Non-pigmented ciliary epithelial cell (primary cell): ENCODE measurements at regions not wholly inside any gene's neighbourhood (a gene's known extent, or its start where the extent isn't known, plus 50 kb on each side); places are given as distances from the start of the nearest gene placed in this dataset.
A peak's percentile ranks its signal among the peaks of the same experiment; 100 is the strongest.

Experiments used
- DNase-seq: peaks from one replicate; pipeline ENCODE4 v3.0.0-alpha.2; 2010; ENCODE audit warnings: low read depth

DNA sequence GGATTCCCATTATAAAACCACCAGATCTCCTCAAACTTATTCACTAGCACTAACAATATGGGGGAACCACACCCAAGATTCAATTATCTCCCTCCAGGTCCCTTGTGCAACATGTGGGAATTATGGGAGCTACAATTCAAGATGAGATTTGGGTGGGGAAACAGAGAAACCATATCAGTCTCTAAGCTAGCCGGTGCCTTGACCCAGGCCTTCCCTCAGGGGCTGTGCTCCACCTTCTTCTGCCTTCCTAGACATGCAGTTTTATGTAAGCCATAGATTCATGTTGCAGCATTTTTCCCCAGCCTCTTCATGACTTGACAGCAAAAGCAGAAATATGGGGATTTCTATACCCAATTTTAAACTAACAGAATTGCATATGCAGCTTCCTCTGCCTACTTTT, 559.2 kb downstream of the TNS1 start:
- no peak for DNase-seq

DNA sequence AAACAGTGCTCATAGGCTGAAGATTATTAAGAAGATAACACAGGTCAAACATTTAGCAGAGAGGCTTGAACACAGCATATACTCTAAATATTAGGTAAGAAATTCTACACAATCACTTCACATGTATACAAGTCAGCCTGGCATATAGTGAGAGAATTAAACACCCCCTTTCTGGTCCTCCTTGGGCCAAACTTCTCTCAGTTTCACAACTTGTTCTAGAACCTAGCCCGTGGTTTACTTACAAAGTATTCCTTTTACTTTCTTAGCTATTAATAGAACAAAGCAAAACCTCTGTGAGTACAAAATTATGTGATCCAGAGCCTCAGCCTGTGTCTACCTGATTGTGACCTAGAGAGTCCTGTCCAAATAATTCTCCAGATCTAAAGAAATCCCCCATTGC, 562.8 kb downstream of the TNS1 start:
- DNase-seq: no peak

DNA sequence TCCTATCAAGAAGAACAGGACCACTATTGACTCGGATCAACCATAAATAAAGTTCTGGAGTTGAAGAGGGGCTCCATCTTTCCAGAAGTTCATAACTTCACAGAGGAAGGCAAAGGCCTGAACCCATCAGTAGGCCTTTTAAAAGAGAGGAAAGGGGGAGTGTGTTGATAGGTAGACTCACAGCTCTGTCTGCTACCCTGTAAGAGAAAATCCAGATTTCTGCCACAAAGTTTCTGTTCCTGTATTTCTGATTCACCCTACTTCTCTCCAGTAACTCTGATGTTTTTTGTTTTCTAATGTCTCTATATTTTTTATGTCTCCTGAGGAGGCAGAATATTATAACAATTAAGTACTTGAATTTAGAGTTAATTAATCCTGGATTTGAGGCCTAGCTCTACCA, 564.0 kb downstream of the TNS1 start:
- DNase-seq: no peak

DNA sequence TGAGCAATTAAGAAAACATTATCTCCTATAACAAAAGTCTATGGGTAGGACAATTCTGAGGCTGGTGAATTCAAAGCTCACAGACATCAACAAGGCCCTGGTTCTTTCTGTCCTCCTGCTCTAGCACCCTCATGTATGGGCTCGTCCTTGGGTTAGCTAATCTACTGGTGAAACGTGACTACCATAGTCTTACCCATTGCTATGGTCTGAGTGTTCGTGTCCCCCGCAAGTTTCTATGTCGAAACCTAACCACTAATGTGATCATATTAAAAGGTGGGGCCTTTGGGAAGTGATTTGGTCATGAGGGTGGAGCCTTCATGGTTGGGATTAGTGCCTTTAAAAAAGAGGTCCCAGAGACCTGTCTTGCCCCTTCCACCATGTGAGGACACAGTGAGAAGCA, 564.7 kb downstream of the TNS1 start:
- DNase-seq: no peak

GRCh38 chr2:217437290-217437870, 565.4 kb downstream of the TNS1 start:
- DNase-seq: no peak

GRCh38 chr2:217436386-217436785, 566.4 kb downstream of the TNS1 start:
- DNase-seq: no peak

GRCh38 chr2:217434180-217434975, 568.4 kb downstream of the TNS1 start:
- DNase-seq: peak; percentile 95

GRCh38 chr2:217433522-217433921, 569.3 kb downstream of the TNS1 start:
- no peak for DNase-seq

- DNase-seq: no peak
Measured at GRCh38 chr2:217431577-217432269, 571.1 kb downstream of the TNS1 start.

- DNase-seq: no peak
Measured at GRCh38 chr2:217430916-217431576, 571.2 kb upstream of the TNP1 start.

- DNase-seq: no peak
Measured at GRCh38 chr2:217429981-217430500, 570.2 kb upstream of the TNP1 start.

- no peak for DNase-seq
Measured at GRCh38 chr2:217421834-217422233, 562.0 kb upstream of the TNP1 start.

DNA sequence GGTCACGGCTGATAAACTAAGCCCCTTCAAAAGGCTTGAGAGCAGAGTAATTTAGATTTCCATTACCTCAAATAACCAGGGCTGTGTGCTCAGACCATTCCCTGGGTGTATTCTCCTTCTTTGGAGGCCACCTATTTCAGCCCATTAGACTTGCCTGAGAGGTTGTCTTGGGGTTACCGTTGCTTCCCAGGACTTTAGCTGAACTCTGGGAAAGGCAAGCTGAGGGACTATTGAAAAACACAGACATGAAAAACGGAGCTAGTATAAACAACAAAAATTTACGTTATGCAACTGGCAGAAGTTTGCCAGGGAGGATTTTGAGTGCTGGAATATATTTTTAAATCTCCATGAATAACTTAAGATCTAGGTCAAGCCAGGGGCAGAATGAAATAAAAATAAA, 561.0 kb upstream of the TNP1 start:
- no peak for DNase-seq

DNA sequence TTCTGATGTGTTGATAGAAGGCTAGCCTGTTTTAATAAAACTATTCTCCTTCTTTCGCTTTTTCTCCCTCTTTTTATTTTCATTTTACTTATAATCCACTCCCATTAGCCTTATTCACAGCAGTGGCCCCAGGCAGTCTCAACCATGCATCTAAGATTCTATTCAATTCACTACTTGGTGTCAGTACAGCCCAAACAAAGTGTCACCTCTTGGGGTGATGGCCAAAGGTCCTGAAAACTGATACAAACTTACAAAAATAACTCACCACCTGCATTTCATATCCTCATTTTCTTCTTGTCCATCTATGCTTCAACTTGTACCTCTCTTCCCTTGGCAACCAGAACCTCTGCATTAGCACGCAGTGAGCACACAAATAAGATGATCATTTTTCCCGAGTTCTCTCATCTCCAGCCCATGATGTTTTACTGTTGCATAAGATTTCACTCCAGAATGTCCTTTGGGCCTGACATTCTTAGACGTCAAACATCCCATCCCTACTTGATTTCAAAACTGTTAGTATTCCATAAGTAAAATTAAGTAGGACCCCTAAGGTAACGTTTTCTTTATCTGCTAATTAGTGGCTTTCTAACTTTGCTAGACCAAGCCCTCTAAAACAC, 559.3 kb upstream of the TNP1 start:
- DNase-seq: no peak

- DNase-seq: no peak
Measured at GRCh38 chr2:217418544-217418943, 558.7 kb upstream of the TNP1 start.

- DNase-seq: no peak
Measured at GRCh38 chr2:217418090-217418489, 558.2 kb upstream of the TNP1 start.

DNA sequence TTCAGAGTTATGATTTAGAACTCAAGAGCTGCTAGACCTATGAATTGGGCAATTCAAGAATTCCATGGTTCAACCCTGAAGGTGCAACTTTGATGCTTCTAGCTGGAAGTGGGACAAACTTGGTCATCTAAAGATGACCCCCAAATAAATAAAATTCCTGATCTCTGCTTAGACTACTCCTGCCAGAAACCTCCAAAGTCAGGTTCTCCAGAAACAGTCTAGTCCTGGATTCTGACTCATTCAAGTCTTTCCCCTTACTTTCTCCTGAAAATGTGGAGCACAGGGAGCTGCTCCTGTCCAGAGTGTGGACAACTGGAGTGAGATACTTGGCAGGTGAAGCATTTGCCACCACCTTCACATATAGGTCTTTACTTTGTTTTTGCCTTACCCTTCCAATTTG, 557.7 kb upstream of the TNP1 start:
- DNase-seq: no peak

DNA sequence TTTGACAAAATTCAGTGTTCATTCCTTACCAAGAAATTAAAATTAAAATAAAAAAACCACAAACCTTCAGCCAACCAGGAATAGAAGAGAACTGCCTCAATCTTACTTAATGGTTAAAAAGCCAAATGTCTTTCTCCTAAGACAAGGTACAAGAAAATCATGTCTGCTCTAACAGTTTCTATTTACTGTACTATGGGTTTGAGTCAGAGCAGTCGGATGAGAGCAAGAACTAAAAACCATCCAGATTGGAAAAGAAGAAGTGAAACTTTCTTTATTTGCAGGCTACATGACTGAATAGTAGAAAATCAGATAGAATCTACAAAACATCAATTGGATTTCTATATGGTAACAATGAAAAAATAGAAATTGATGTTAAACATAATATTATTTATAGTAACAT, 555.5 kb upstream of the TNP1 start:
- DNase-seq: no peak

GRCh38 chr2:217414429-217414828, 554.6 kb upstream of the TNP1 start:
- DNase-seq: no peak

DNA sequence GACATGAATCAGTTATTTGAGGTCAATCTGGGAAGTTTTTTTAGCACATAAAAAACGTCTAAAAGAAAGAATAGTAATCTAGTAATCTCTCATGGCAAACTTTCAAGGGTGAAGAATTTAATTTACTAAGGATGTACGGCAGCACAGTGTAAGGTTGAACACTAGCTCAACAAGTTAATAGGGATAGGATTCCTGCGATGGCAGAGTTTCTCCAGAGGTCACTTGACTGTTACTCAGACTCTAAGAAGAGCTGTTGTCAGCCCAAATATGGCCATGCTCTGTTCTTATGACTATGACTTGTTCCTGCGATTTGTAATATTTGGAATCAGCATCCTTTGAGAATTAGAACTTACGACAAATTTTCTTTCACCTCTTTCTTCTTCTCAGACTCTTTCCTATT, 553.3 kb upstream of the TNP1 start:
- DNase-seq: no peak

DNA sequence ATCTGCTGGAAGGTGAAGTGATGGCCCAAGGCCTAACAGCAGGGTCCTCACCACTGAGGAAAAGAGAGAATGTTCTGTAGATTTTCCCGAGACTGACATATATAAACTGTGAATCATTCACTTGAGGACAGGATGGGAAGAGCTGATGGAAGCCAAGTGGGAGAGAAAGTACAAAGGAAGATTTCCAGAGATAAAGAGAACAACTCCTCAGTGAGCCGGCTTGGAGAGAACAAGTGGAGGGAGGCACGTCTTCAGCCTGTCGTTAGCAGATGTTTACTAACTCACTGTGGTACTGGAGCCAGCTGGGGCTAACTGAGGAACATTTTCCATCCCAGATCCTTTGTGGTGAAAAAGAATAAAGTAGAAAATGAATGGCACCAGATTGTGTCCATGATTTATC, 552.9 kb upstream of the TNP1 start:
- no peak for DNase-seq

- DNase-seq: no peak
Measured at GRCh38 chr2:217412277-217412676, 552.4 kb upstream of the TNP1 start.
